A549 (cell line): ENCODE measurements at regions not wholly inside any gene's neighbourhood (a gene's known extent, or its start where the extent isn't known, plus 50 kb on each side); places are given as distances from the start of the nearest gene placed in this dataset.

ENCODE experiments used
- CTCF ChIP-seq: fragments of >200 bp; sonication (Bioruptor Twin); formaldehyde crosslinking; IDR thresholded peaks from 3 replicates; pipeline ENCODE4 v1.5.1; 2016
- JUN ChIP-seq, 2 experiments: fragments of >200 bp; sonication (Bioruptor Twin); formaldehyde crosslinking; IDR thresholded peaks; 2 replicates in 1 of 2; 3 replicates in 1 of 2; pipeline ENCODE4 v1.6.1; 2016 to 2017
- MAFK ChIP-seq: fragments of 450-650 bp; IDR thresholded peaks from 2 replicates; pipeline ENCODE4 v1.6.1; 2014; ENCODE audit not compliant: partially characterized antibody
- PBX3 ChIP-seq: IDR thresholded peaks from 2 replicates; pipeline ENCODE4 v1.6.1; 2012
- POLR2A ChIP-seq: IDR thresholded peaks from 2 replicates; pipeline ENCODE4 v1.6.1; 2012; ENCODE audit warnings: mild to moderate bottlenecking, low read length
- RAD21 ChIP-seq, 2 experiments: fragments of >200 bp in 1 of 2; sonication (Bioruptor Twin) in 1 of 2; formaldehyde crosslinking in 1 of 2; IDR thresholded peaks in 1 of 2; conservative IDR thresholded peaks in 1 of 2; 2 replicates in 1 of 2; 3 replicates in 1 of 2; pipeline ENCODE4 v1.6.1; 2012 to 2018; ENCODE audit warnings: inconsistent platforms in 1 of 2
- TFCP2L1 ChIP-seq: fragments of 250-450 bp; sonication (Bioruptor Pico); IDR thresholded peaks from 2 replicates; pipeline ENCODE4 v1.5.0; 2021; ENCODE audit warnings: mild to moderate bottlenecking
- USF2 ChIP-seq: fragments of 450-650 bp; IDR thresholded peaks from 2 replicates; pipeline ENCODE4 v1.6.1; 2014; ENCODE audit warnings: antibody characterized with exemption
- ZFP36 ChIP-seq: fragments of 450-650 bp; IDR thresholded peaks from 2 replicates; pipeline ENCODE4 v1.6.1; 2014; ENCODE audit warnings: borderline replicate concordance; ENCODE audit not compliant: partially characterized antibody

DNA sequence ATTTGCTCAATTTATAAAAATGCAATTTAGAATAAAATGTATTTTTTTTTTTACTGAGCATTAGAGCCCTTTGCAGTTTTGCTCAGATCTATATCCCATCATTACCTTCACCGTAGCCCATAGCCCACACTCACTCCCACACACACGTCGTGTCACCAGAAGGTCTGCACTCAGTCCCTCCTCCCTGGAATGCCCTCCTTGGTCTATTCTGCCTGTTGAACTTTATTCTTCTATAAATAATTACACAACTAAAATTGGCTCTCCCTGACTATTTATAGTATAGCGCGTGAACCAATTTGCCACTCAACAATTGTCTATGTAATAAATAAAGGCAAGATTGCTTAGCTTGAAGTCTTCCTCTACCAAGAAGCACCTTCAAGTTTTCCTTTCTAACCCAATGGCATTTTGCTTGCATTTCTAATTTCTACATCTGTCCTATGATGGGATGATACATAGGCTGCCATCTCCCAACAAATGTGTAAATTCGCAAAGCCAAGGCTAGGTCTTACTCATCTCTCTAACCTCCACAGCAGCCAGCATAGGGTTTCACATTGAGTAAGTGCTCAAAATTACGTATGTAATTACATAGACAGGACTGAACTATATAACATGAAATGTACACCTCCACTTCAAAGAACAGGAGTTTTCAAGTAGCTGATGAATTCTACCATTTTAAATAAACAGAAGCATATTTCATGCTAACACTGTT, 172.0 kb upstream of the HES1 start:
- no peak for TF ChIP-seq TFCP2L1 (CRISPR knock-in tag)
- no peak for TF ChIP-seq MAFK
- no peak for TF ChIP-seq CTCF
- TF ChIP-seq JUN (IDR thresholded peaks at IDR 0.05) = no peak
- TF ChIP-seq POLR2A = no peak
- TF ChIP-seq RAD21 (conservative IDR thresholded peaks at IDR 0.05 in 1 of 2, IDR thresholded peaks at IDR 0.05 in 1 of 2) = no peak
- no peak for TF ChIP-seq USF2
- TF ChIP-seq PBX3 = no peak
- no peak for TF ChIP-seq ZFP36
